ENCODE measurements at regions not wholly inside any gene's neighbourhood (a gene's known extent, or its start where the extent isn't known, plus 50 kb on each side); places are given as distances from the start of the nearest gene placed in this dataset.

DNA sequence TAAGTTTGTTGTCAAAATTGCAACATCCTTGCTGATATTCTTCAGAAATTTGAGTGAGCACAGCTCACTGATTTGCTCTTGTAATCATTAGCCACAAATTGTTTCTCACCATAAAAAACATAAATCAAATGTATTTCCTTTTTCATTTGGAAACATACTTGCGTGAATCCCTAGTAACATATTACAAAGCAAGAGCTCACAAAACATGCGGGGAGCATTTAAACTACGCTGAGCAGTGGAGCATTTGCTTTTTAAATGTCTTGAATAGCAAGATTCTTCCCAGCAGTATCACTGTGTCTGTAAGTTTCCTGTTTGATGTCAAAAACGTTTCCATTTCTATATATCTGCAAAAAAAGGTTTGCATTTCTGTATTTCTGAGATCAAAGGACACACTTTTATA lies 788.3 kb upstream of the SALL3 start:
- TF ChIP-seq, protein P1, sequence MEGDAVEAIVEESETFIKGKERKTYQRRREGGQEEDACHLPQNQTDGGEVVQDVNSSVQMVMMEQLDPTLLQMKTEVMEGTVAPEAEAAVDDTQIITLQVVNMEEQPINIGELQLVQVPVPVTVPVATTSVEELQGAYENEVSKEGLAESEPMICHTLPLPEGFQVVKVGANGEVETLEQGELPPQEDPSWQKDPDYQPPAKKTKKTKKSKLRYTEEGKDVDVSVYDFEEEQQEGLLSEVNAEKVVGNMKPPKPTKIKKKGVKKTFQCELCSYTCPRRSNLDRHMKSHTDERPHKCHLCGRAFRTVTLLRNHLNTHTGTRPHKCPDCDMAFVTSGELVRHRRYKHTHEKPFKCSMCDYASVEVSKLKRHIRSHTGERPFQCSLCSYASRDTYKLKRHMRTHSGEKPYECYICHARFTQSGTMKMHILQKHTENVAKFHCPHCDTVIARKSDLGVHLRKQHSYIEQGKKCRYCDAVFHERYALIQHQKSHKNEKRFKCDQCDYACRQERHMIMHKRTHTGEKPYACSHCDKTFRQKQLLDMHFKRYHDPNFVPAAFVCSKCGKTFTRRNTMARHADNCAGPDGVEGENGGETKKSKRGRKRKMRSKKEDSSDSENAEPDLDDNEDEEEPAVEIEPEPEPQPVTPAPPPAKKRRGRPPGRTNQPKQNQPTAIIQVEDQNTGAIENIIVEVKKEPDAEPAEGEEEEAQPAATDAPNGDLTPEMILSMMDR (conservative IDR thresholded peaks at IDR 0.05; ENCODE audit: low read length) = no peak
- no peak for TF ChIP-seq EZH2phosphoT487 (IDR thresholded peaks at IDR 0.05; ENCODE audit: borderline replicate concordance, low read depth, low read length)
